ENCODE measurements at regions not wholly inside any gene's neighbourhood (a gene's known extent, or its start where the extent isn't known, plus 50 kb on each side); places are given as distances from the start of the nearest gene placed in this dataset.

GRCh38 chr1:201746156-201746555, 82.8 kb upstream of the IPO9 start:
- Histone ChIP-seq H4K91ac (replicated peaks; ENCODE audit: insufficient read length, low read length) (no peak overlapping the region), H2BK120ac (replicated peaks; ENCODE audit: low read depth, low read length) (no peak overlapping the region), H3K36me3 (ENCODE audit: control insufficient read depth in 2 of 4, insufficient read depth in 4 of 4, low read length in 3 of 4) (peaks cover 0 to 16% (median 1%) of the 10 kb centered on the region in 4 experiments; a peak in 3 of 8 replicates), H3K23ac (ENCODE audit: insufficient read length) (no peak overlapping the region), H3K14ac (ENCODE audit: insufficient read length) (no peak overlapping the region), H3K9ac (replicated peaks in 1 of 4; ENCODE audit: extremely low read depth in 1 of 4, low read depth in 3 of 4, low read length in 3 of 4) (no peak overlapping the region; a peak in 1 of 7 replicates), H3K18ac (ENCODE audit: extremely low read depth, low read length) (no peak overlapping the region), H4K8ac (ENCODE audit: extremely low read depth, insufficient read depth, low read length) (no peak overlapping the region), H3K4me1 (replicated peaks in 1 of 4; ENCODE audit: control insufficient read depth in 3 of 4, insufficient read depth in 4 of 4, low read length in 3 of 4) (peaks cover 2 to 22% (median 11%) of the 10 kb centered on the region in 4 experiments; a peak in 6 of 7 replicates), H3K4me3 (ENCODE audit: extremely low read depth in 1 of 4, insufficient read depth in 2 of 4, low read depth in 3 of 4, low read length in 4 of 4) (no peak overlapping the region), H3K23me2 (ENCODE audit: low read depth, low read length) (no peaks in the 10 kb centered on the region), H2BK15ac (ENCODE audit: low read length) (no peak overlapping the region), H2AK5ac (ENCODE audit: low read depth, low read length) (no peak overlapping the region), H3K4ac (replicated peaks; ENCODE audit: insufficient read length, low read depth, low read length) (no peak overlapping the region), H2BK5ac (ENCODE audit: low read depth, low read length) (no peak overlapping the region), H4K20me1 (replicated peaks in 1 of 2; ENCODE audit: control insufficient read depth in 1 of 2, insufficient read depth in 2 of 2, low read length in 2 of 2) (peaks cover 0 to 8% of the 10 kb centered on the region in 2 experiments), H3K27ac (ENCODE audit: low read depth, low read length) (no peak overlapping the region), H3K79me2 (ENCODE audit: control insufficient read depth in 1 of 2, insufficient read depth in 2 of 2, low read length in 2 of 2) (peaks cover 0 to 55% of the 10 kb centered on the region in 2 experiments; a peak in 3 of 4 replicates), H2BK12ac (ENCODE audit: low read depth, low read length) (no peak overlapping the region), H3K4me2 (ENCODE audit: insufficient read depth in 1 of 2, low read depth in 2 of 2, low read length in 2 of 2) (no peak overlapping the region), H3K27me3 (replicated peaks in 1 of 4; ENCODE audit: control insufficient read depth in 3 of 4, extremely low read depth in 1 of 4, insufficient read depth in 3 of 4, low read length in 3 of 4) (no peaks in the 10 kb centered on the region), H2AFZ (ENCODE audit: low read length) (no peak overlapping the region), H4K5ac (ENCODE audit: insufficient read length, low read depth, low read length) (no peak overlapping the region), H3K79me1 (ENCODE audit: low read depth, low read length) (peaks cover 7% of the 10 kb centered on the region), H3K9me3 (ENCODE audit: insufficient read depth in 2 of 2, low read depth in 1 of 2, low read length in 1 of 2) (no peaks in the 10 kb centered on the region), H2BK20ac (ENCODE audit: low read length) (no peak overlapping the region), H3K56ac (replicated peaks; ENCODE audit: insufficient read length, low read depth, low read length) (no peak overlapping the region)
- no peak for DNase-seq (ENCODE audit: low read depth in 1 of 2, low spot score in 2 of 2)
- ChIA-PET POLR2A (ENCODE audit: partially characterized antibody) (no interaction called here), CTCF (ENCODE audit: partially characterized antibody) (interaction anchor here (0.5 to 14.5 kb wide), 10 partner anchors 10 to 1381 kb away, joined by 3 to 146 read pairs (median 3); no protein-coding TSS in a partner anchor)
- FAIRE-seq = no peak
- no peak for TF ChIP-seq EZH2 (IDR thresholded peaks at IDR 0.05; ENCODE audit: low read depth, low read length, severe bottlenecking)

Measured in H1 (cell line).